GM23338 (cell line): ENCODE measurements at regions not wholly inside any gene's neighbourhood (a gene's known extent, or its start where the extent isn't known, plus 50 kb on each side); places are given as distances from the start of the nearest gene placed in this dataset.

Experiments
- ATAC-seq: fragments of 200-7000 bp; cut with Tn5 transposase; 3 replicates; pipeline ENCODE4 v1.9.1; 2020
- DNase-seq: peaks from one replicate; pipeline ENCODE4 v3.0.0-alpha.2; 2015; ENCODE audit warnings: low spot score
- H2AFZ ChIP-seq: fragments of 200-600 bp; sonication (generic); 2 replicates; pipeline ENCODE4 v1.8.0; 2016; ENCODE audit warnings: antibody characterized with exemption, mild to moderate bottlenecking, moderate library complexity
- H3F3A ChIP-seq: fragments of 200-600 bp; sonication (generic); replicated peaks from 2 replicates; pipeline ENCODE4 v1.8.0; 2017; ENCODE audit warnings: antibody characterized with exemption, mixed run types, low read depth
- H3K27ac ChIP-seq: fragments of 200-600 bp; sonication (generic); 2 replicates; pipeline ENCODE4 v1.6.1; 2016; ENCODE audit warnings: low read depth
- H3K27me3 ChIP-seq: fragments of 200-600 bp; sonication (generic); 2 replicates; pipeline ENCODE4 v1.8.0; 2016; ENCODE audit warnings: mild to moderate bottlenecking, mixed run types, moderate library complexity; ENCODE audit not compliant: insufficient read depth
- H3K36me3 ChIP-seq: fragments of 200-600 bp; sonication (generic); 2 replicates; pipeline ENCODE4 v1.8.0; 2016; ENCODE audit warnings: mild to moderate bottlenecking; ENCODE audit not compliant: insufficient read depth
- H3K4me1 ChIP-seq: fragments of 200-600 bp; sonication (generic); 2 replicates; pipeline ENCODE4 v1.8.0; 2016; ENCODE audit warnings: mild to moderate bottlenecking, moderate library complexity; ENCODE audit not compliant: insufficient read depth
- H3K4me2 ChIP-seq: fragments of 200-600 bp; sonication (generic); 2 replicates; pipeline ENCODE4 v1.7.1; 2017; ENCODE audit warnings: mixed run types
- H3K4me3 ChIP-seq: fragments of 200-600 bp; sonication (generic); 2 replicates; pipeline ENCODE4 v1.6.1; 2016; ENCODE audit warnings: mixed run types
- H3K79me2 ChIP-seq: fragments of 200-600 bp; sonication (generic); replicated peaks from 2 replicates; pipeline ENCODE4 v1.8.0; 2017; ENCODE audit warnings: mild to moderate bottlenecking; ENCODE audit not compliant: insufficient read depth
- H3K9me2 ChIP-seq: fragments of 200-600 bp; sonication (generic); 2 replicates; pipeline ENCODE4 v1.8.0; 2017; ENCODE audit not compliant: insufficient read depth
- H4K20me1 ChIP-seq: fragments of 200-600 bp; sonication (generic); replicated peaks from 2 replicates; pipeline ENCODE4 v1.8.0; 2017; ENCODE audit warnings: mild to moderate bottlenecking; ENCODE audit not compliant: insufficient read depth
- H3K27ac Mint-ChIP-seq: 2 replicates; pipeline ENCODE4 v1.8.0; 2020; ENCODE audit warnings: inconsistent platforms, mild to moderate bottlenecking, moderate library complexity, mixed read lengths
- H3K27me3 Mint-ChIP-seq: 3 replicates; pipeline ENCODE4 v1.8.0; 2022; ENCODE audit warnings: low read depth, mild to moderate bottlenecking, moderate library complexity, mixed read lengths, inconsistent platforms; ENCODE audit not compliant: insufficient read depth, poor library complexity
- H3K36me3 Mint-ChIP-seq: 3 replicates; pipeline ENCODE4 v1.8.0; 2021; ENCODE audit warnings: low read depth, mild to moderate bottlenecking, inconsistent platforms, moderate library complexity, mixed read lengths
- H3K4me1 Mint-ChIP-seq: 3 replicates; pipeline ENCODE4 v1.8.0; 2020; ENCODE audit warnings: mild to moderate bottlenecking, inconsistent platforms, mixed read lengths
- H3K4me3 Mint-ChIP-seq: 3 replicates; pipeline ENCODE4 v1.8.0; 2021; ENCODE audit warnings: moderate library complexity, mild to moderate bottlenecking, inconsistent platforms, mixed read lengths
- H3K9me3 Mint-ChIP-seq: 3 replicates; pipeline ENCODE4 v1.8.0; 2020; ENCODE audit warnings: moderate library complexity, mild to moderate bottlenecking, inconsistent platforms, mixed read lengths
- EZH2 ChIP-seq: fragments of 200-600 bp; sonication (generic); IDR thresholded peaks from one replicate; pipeline ENCODE4 v1.8.0; 2017; ENCODE audit warnings: antibody characterized with exemption, mild to moderate bottlenecking, low read depth; ENCODE audit not compliant: unreplicated experiment
- EZH2phosphoT487 ChIP-seq: fragments of 200-600 bp; sonication (generic); IDR thresholded peaks from one replicate; pipeline ENCODE4 v1.8.1; 2018; ENCODE audit warnings: antibody characterized with exemption; ENCODE audit not compliant: unreplicated experiment
- NANOG ChIP-seq: IDR thresholded peaks from 2 replicates; pipeline ENCODE4 v1.6.1; 2016; ENCODE audit warnings: antibody characterized with exemption, borderline replicate concordance
- ZNF114 ChIP-seq: fragments of 250-450 bp; sonication (Bioruptor Pico); IDR thresholded peaks from 2 replicates; pipeline ENCODE4 v1.5.0; 2020; ENCODE audit warnings: mild to moderate bottlenecking, moderate library complexity
- TF ChIP-seq, protein P1 (sequence below): fragments of 250-450 bp; sonication (Bioruptor Pico); IDR thresholded peaks from 2 replicates; pipeline ENCODE4 v1.5.0; 2020; ENCODE audit warnings: mild to moderate bottlenecking, moderate library complexity
- TF ChIP-seq, protein P2 (sequence below): IDR thresholded peaks from 2 replicates; pipeline ENCODE4 v1.6.1; 2016; ENCODE audit warnings: antibody characterized with exemption

DNA sequence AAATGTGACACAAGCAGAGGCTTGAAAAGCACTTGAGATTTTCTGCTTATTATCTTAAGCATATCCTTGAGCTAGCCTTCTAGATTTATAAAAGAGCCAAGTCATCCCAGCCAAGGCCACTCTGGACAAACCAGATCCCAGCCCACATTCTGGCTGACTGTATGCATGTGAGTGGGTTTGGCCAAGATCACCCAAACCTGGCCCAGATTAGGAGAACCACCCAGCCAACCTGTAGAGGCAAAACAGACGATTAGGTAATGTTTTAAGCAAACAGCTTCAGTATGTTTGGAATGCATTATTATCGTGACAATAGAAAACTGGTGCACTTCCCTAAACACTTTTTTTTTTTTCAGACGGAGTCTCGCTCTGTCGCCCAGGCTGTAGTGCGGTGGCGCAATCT is 151.9 kb downstream of the SPATA31D1 start (continued):
- TF ChIP-seq, protein P1, sequence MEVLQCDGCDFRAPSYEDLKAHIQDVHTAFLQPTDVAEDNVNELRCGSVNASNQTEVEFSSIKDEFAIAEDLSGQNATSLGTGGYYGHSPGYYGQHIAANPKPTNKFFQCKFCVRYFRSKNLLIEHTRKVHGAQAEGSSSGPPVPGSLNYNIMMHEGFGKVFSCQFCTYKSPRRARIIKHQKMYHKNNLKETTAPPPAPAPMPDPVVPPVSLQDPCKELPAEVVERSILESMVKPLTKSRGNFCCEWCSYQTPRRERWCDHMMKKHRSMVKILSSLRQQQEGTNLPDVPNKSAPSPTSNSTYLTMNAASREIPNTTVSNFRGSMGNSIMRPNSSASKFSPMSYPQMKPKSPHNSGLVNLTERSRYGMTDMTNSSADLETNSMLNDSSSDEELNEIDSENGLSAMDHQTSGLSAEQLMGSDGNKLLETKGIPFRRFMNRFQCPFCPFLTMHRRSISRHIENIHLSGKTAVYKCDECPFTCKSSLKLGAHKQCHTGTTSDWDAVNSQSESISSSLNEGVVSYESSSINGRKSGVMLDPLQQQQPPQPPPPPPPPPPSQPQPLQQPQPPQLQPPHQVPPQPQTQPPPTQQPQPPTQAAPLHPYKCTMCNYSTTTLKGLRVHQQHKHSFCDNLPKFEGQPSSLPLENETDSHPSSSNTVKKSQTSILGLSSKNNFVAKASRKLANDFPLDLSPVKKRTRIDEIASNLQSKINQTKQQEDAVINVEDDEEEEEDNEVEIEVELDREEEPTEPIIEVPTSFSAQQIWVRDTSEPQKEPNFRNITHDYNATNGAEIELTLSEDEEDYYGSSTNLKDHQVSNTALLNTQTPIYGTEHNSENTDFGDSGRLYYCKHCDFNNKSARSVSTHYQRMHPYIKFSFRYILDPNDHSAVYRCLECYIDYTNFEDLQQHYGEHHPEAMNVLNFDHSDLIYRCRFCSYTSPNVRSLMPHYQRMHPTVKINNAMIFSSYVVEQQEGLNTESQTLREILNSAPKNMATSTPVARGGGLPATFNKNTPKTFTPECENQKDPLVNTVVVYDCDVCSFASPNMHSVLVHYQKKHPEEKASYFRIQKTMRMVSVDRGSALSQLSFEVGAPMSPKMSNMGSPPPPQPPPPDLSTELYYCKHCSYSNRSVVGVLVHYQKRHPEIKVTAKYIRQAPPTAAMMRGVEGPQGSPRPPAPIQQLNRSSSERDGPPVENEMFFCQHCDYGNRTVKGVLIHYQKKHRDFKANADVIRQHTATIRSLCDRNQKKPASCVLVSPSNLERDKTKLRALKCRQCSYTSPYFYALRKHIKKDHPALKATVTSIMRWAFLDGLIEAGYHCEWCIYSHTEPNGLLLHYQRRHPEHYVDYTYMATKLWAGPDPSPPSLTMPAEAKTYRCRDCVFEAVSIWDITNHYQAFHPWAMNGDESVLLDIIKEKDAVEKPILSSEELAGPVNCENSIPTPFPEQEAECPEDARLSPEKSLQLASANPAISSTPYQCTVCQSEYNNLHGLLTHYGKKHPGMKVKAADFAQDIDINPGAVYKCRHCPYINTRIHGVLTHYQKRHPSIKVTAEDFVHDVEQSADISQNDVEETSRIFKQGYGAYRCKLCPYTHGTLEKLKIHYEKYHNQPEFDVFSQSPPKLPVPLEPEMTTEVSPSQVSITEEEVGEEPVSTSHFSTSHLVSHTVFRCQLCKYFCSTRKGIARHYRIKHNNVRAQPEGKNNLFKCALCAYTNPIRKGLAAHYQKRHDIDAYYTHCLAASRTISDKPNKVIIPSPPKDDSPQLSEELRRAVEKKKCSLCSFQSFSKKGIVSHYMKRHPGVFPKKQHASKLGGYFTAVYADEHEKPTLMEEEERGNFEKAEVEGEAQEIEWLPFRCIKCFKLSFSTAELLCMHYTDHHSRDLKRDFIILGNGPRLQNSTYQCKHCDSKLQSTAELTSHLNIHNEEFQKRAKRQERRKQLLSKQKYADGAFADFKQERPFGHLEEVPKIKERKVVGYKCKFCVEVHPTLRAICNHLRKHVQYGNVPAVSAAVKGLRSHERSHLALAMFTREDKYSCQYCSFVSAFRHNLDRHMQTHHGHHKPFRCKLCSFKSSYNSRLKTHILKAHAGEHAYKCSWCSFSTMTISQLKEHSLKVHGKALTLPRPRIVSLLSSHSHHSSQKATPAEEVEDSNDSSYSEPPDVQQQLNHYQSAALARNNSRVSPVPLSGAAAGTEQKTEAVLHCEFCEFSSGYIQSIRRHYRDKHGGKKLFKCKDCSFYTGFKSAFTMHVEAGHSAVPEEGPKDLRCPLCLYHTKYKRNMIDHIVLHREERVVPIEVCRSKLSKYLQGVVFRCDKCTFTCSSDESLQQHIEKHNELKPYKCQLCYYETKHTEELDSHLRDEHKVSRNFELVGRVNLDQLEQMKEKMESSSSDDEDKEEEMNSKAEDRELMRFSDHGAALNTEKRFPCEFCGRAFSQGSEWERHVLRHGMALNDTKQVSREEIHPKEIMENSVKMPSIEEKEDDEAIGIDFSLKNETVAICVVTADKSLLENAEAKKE = no peak
- no peak for TF ChIP-seq NANOG
- no peak for TF ChIP-seq EZH2
- no peak for TF ChIP-seq EZH2phosphoT487

DNA sequence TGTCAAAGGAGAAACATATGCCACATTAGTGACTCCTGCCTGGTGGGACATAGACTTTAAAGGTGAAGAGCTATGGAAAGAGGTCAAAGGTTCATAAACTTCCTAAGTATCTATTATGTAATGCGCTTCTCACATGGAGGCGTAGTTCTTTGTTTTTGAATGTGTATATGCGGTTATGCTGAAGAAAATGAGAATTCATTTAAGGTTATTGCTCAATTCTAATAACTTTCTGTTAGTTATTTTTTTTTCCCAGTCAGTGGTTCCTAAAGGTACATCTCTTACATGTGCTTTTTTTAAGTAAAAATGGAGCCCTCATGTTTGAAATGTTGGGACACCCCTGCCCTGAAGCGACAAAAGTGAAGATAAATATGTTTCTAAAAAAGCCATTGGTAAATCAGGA is 156.2 kb downstream of the SPATA31D1 start:
- Histone ChIP-seq H3K9me2 (0 out of 2 replicates have a peak, but pooled peaks cover 9% of the 10 kb centered on the region), H3K27me3 (no peaks in the 10 kb centered on the region), H3F3A (no peaks in the 10 kb centered on the region), H4K20me1 (no peaks in the 10 kb centered on the region), H3K27ac (no peak overlapping the region), H3K4me1 (no peaks in the 10 kb centered on the region), H3K4me3 (no peak overlapping the region), H3K36me3 (no peaks in the 10 kb centered on the region), H3K79me2 (no peaks in the 10 kb centered on the region), H3K4me2 (no peak overlapping the region), H2AFZ (no peak overlapping the region)
- ATAC-seq (no peak), DNase-seq (no peak)
- Mint-ChIP-seq H3K9me3 (no peaks in the 10 kb centered on the region), H3K27me3 (no peaks in the 10 kb centered on the region), H3K27ac (no peak overlapping the region), H3K36me3 (no peaks in the 10 kb centered on the region), H3K4me3 (no peak overlapping the region), H3K4me1 (no peaks in the 10 kb centered on the region)
- no peak for TF ChIP-seq EZH2
- no peak for TF ChIP-seq ZNF114 (CRISPR knock-in tag)
- TF ChIP-seq, protein P2, sequence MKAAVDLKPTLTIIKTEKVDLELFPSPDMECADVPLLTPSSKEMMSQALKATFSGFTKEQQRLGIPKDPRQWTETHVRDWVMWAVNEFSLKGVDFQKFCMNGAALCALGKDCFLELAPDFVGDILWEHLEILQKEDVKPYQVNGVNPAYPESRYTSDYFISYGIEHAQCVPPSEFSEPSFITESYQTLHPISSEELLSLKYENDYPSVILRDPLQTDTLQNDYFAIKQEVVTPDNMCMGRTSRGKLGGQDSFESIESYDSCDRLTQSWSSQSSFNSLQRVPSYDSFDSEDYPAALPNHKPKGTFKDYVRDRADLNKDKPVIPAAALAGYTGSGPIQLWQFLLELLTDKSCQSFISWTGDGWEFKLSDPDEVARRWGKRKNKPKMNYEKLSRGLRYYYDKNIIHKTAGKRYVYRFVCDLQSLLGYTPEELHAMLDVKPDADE = no peak
